GM12891 (cell line): ENCODE measurements at regions not wholly inside any gene's neighbourhood (a gene's known extent, or its start where the extent isn't known, plus 50 kb on each side); places are given as distances from the start of the nearest gene placed in this dataset.
A peak's percentile ranks its signal among the peaks of the same experiment; 100 is the strongest.

Experiments
- DNase-seq: peaks from one replicate; pipeline ENCODE4 v3.0.0; 2011; ENCODE audit warnings: low spot score; ENCODE audit not compliant: insufficient read length
- FAIRE-seq: peaks from 2 replicates; lab custom pipeline; 2011; peaks lifted over from hg19 to GRCh38; lab: Jason Lieb, UNC
- PAX5 ChIP-seq: IDR thresholded peaks from 2 replicates; pipeline ENCODE4 v1.6.1; 2011; ENCODE audit warnings: low read length, moderate library complexity, mild to moderate bottlenecking; ENCODE audit not compliant: insufficient read depth, severe bottlenecking
- POLR2A ChIP-seq: IDR thresholded peaks from 2 replicates; pipeline ENCODE4 v1.6.1; 2011; ENCODE audit warnings: low read depth, low read length, control low read depth
- POLR2AphosphoS5 ChIP-seq: IDR thresholded peaks from 2 replicates; pipeline ENCODE4 v1.6.1; 2011; ENCODE audit warnings: low read depth, low read length, control low read depth
- POU2F2 ChIP-seq: IDR thresholded peaks from 2 replicates; pipeline ENCODE4 v1.6.1; 2011; ENCODE audit warnings: low read depth, mild to moderate bottlenecking, control low read depth, low read length, moderate library complexity
- SPI1 ChIP-seq: IDR thresholded peaks from 2 replicates; pipeline ENCODE4 v1.6.1; 2011; ENCODE audit warnings: low read depth, low read length, control low read depth
- TAF1 ChIP-seq: IDR thresholded peaks from 2 replicates; pipeline ENCODE4 v1.6.1; 2011; ENCODE audit warnings: low read depth, low read length, control low read depth

DNA sequence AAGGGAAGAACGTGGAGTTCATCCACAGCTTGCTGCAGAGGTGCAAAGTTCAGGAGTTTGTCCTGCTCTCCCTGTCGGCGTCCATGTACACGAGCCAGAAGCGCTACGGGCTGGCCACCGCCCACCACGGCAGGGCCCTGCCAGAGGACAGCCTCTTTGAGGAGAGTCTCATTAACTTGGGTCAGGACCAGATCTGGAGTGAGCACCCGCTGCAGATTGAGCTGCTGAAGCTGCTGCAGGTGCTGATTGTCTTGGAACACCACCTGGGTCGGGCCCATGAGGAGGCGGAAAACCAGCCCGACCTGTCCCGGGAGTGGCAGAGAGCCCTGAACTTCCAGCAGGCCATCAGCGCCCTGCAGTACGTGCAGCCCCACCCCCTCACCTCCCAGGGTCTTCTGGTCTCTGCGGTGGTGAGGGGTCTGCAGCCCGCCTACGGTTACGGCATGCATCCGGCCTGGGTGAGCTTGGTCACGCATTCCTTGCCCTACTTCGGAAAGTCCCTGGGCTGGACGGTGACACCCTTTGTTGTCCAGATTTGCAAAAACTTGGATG is 73.8 kb upstream of the MORC3 start:
- DNase-seq (no peak), FAIRE-seq (no peak)
- TF ChIP-seq POLR2AphosphoS5, result no peak
- TF ChIP-seq POU2F2, result no peak
- no peak for TF ChIP-seq SPI1
- TF ChIP-seq PAX5, result no peak
- no peak for TF ChIP-seq POLR2A
- no peak for TF ChIP-seq TAF1

DNA sequence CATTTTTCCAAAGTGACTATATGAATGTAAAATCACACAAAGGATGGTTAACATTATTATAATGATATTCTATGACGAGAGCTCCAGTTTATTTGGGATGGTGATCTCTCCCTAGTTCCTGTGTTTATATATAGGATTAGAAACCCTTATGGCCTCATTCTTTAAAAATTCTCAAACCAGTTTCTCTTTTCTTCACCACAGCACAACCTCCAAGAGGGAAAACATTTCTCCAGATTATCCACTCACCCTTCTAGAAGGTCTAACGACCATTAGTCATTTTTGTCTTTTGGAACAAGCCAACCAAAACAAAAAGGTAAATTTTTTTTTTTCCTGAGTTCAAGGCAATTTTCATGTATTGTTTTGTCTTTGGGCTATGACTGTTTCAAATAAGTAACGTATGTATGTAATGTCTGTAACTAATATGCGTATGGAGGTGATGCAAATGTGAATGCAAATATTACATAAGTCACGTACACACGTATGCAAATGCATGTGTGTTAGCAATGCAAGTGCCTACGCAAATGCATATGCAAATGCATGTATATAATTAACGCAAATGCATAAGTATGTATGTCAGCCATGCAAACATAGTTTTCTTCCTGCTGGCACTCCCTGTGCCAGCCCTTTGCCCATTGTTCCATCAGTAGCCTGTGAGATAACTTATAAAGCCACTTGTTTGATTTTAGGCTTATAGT is 72.5 kb upstream of the MORC3 start:
- TF ChIP-seq POLR2AphosphoS5 (no peak), TAF1 (no peak), POLR2A (no peak), POU2F2 (no peak; the same call in 1 of the 2 replicates), SPI1 (no peak), PAX5 (no peak)
- peak; percentile 64 for FAIRE-seq
- no peak for DNase-seq

DNA sequence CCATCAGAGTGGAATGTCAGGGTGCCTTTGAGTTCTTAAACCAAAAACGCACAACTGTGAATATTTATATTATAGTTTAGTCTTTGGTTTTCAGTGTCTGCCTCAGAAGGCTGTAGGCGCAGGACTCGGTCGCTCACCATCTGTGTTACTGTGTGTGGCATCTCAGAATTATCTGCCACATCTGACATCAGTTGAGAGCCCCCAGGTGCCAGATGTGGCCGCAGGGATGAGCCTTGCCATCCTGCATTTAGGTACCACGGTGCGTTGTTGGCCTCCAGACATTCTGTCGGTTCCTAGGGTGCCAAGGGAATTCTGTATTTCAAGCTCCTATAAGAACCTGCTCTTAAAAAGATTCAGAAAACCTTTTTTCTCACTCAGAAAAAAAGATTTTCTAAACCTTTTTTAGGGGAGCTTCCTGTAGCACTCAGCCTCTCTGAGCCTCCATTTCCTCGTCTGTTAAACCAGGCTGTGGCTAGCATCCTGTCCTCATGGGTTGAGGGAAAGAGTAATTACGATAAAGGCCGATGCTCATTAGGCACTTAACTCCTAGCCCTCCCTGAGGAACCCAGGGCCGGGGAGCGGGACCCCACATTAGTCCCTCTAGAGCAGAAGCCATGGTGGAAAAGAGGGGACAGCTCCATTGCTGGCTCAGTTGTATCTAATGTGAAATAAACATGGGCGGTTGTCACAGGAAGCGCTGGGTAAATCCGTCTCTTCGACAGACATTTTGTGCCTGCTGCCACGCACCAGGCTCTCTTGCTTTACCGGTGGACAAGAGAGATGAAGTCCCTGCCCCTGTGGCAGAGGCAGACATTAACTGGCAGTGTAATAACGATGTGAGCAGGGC is 70.2 kb upstream of the MORC3 start:
- DNase-seq (no peak), FAIRE-seq (no peak)
- no peak for TF ChIP-seq POLR2AphosphoS5
- no peak for TF ChIP-seq TAF1
- no peak for TF ChIP-seq SPI1
- no peak for TF ChIP-seq POU2F2
- TF ChIP-seq POLR2A, result no peak
- no peak for TF ChIP-seq PAX5

DNA sequence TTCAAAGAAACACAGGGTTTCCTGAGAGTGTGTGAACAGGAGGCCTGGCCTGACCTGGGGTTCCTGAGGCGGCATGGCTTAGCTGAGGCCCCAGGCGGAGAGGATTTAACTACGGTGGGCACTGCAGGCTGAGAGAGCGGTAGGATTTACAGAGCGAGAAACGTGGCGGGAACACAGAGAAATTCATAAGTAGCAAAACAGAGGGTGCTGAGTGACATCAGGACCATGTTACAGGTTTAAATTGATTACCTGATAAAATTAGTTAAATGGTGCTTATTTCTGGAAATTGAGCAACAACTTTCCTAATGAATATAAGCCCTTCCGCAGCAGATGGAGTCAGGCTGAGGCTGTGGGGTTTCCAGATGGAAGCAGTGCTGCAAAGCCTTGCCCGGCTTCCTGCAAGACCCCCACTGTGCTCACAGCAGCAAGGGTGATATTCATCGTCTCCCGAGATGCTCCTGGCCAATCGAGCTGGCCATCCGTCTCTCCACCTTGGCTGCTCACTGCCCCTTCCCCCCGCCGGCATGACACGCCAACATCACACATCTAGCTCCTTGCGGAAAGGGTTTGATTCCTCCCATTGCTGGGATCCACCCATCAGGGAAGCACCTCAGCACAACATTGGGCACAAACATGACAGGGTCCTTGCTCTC is 69.4 kb upstream of the MORC3 start:
- FAIRE-seq, result no peak
- no peak for DNase-seq
- no peak for TF ChIP-seq SPI1
- no peak for TF ChIP-seq PAX5
- no peak for TF ChIP-seq TAF1
- no peak for TF ChIP-seq POU2F2
- no peak for TF ChIP-seq POLR2A
- TF ChIP-seq POLR2AphosphoS5, result no peak

DNA sequence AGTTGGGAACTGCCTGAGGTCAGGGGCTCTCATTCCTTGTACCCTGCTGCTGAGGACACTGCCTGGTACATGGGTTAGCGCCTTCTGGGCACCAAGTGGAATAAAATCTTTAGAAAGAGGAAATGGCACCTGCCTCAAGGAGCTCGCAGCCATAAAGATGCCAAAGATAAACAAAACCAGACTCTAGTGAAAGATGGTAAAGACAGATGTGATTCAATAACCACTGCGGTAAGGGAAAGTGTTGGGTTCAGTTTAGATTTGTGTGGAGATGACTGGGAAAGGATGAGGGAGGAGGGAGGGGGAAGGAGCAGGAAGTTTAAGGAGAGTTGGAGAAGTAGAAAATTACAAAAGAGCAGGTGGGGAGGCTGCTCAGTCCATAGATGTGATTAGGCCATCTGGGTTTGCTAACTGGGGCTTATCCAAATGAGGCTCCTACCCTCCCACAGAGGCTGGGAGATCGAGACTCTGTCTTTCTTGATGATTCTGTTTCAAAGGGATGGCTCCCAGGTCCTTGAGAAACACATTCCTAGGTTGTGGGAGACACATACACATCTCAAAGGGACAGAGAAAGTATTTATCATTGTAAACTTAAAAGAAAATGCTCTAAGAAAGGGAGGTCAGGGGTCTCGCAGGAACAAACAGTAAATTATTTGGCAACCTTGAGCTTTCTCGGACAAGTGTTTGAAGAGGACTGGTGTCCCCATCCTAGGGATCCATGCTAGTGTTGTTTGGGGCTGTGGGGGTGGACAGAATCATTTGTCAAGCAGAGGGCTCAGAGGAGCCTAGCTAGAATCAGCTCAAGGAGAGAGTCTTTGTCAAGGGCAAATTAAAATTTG is 65.7 kb upstream of the MORC3 start:
- DNase-seq, result no peak
- FAIRE-seq, result no peak
- TF ChIP-seq POU2F2, result no peak
- TF ChIP-seq TAF1, result no peak
- TF ChIP-seq SPI1, result peak; percentile 87

DNA sequence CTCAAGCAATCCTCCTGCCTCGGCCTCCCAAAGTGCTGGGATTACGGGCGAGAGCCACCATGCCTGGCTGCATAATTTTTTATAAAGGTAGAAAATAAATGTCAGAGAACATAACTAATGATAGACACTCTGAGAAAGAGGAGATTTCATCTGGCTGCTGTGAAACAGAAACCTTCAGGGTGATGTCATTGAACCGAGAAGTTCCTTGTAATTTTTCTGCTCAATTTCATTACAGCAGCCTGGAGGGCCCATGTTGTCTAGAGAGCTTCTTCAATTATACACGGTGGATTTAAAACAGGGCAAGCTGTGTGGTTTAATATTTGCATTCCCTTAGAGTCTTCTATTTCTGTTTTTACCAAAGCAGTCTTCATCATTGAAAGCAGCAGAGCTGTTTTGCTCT is 64.3 kb upstream of the MORC3 start:
- FAIRE-seq (no peak), DNase-seq (no peak)
- no peak for TF ChIP-seq POU2F2
- no peak for TF ChIP-seq SPI1
- TF ChIP-seq TAF1, result no peak
- no peak for TF ChIP-seq POLR2A
- no peak for TF ChIP-seq POLR2AphosphoS5
- TF ChIP-seq PAX5, result no peak

DNA sequence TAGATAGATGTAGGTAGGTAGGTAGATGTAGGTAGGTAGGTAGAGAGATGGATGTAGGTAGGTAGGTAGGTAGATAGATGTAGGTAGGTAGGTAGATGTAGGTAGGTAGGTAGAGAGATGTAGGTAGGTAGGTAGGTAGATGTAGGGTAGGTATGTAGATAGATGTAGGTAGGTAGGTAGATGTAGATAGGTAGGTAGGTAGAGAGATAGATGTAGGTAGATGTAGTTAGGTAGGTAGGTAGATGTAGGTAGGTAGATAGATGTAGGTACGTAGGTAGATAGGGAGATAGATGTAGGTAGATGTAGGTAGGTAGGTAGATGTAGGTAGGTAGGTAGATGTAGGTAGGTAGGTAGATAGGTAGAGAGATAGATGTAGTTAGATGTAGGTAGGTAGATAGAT is 62.3 kb upstream of the MORC3 start:
- no peak for DNase-seq
- no peak for TF ChIP-seq PAX5
- FAIRE-seq, result peak; percentile 67

DNA sequence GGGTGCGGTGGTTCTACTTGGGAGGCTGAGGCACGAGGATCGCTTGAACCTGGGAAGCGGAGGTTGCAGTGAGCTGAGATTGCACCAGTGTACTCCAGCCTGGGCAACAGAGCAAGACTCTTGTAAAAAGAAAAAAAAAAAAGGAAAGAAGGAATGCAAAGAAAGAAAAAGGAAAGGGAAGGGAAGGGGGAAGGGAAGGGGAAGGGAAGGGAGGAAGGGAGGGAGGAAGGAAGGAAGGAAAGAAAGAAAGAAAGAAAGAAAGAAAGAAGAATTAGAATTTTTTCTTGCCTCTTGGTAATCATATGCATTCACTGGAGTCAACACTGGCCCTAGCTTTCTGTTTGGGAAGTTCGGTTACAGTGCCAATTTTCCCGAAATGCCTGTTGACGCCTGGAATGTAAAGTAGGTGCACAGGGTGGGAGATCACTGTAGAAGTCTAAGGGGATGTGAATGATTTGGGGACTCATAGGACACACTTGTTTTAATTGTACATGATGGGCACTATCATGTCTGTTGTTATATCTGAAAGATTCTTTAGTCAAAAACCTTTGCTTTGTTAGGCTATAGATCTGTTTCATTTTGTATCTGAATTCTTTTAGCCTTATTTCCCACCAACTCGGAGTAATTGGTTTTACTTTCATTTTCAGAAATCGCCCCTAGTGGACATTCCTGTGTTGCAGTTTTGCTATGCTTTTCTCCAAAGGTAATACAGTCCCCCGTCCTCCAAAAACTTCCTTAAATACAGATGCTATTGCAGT is 59.8 kb upstream of the MORC3 start:
- peak; percentile 23 for FAIRE-seq
- peak; percentile 44 for DNase-seq
- TF ChIP-seq TAF1 (no peak), POLR2A (no peak), SPI1 (no peak), POU2F2 (no peak), POLR2AphosphoS5 (no peak), PAX5 (no peak)
